MM.1S (cell line): ENCODE measurements at regions not wholly inside any gene's neighbourhood (a gene's known extent, or its start where the extent isn't known, plus 50 kb on each side); places are given as distances from the start of the nearest gene placed in this dataset.

Experiments used
- DNase-seq: peaks from one replicate; pipeline ENCODE4 v3.0.0-alpha.2; 2015
- H2AFZ ChIP-seq: fragments of 300-600 bp; sonication (generic); 2 replicates; pipeline ENCODE4 v1.6.0; 2016; ENCODE audit warnings: antibody characterized with exemption, low read length
- H3F3A ChIP-seq: fragments of 300-600 bp; sonication (generic); 2 replicates; pipeline ENCODE4 v1.6.1; 2016; ENCODE audit warnings: mild to moderate bottlenecking, antibody characterized with exemption, low read length, moderate library complexity, mixed read lengths; ENCODE audit not compliant: insufficient read depth
- H3K27ac ChIP-seq: fragments of 300-600 bp; sonication (generic); 2 replicates; pipeline ENCODE4 v1.5.1; 2016; ENCODE audit warnings: mild to moderate bottlenecking, low read length
- H3K27me3 ChIP-seq: fragments of 300-600 bp; sonication (generic); replicated peaks from 2 replicates; pipeline ENCODE4 v1.6.0; 2016; ENCODE audit warnings: low read length; ENCODE audit not compliant: insufficient read depth
- H3K36me3 ChIP-seq: fragments of 300-600 bp; sonication (generic); replicated peaks from 2 replicates; pipeline ENCODE4 v1.6.1; 2016; ENCODE audit warnings: mild to moderate bottlenecking, low read length, mixed read lengths; ENCODE audit not compliant: insufficient read depth
- H3K4me1 ChIP-seq: fragments of 300-600 bp; sonication (generic); 2 replicates; pipeline ENCODE4 v1.6.1; 2016; ENCODE audit warnings: low read length, mixed read lengths
- H3K4me2 ChIP-seq: fragments of 300-600 bp; sonication (generic); 2 replicates; pipeline ENCODE4 v1.6.0; 2016; ENCODE audit warnings: low read depth, low read length
- H3K4me3 ChIP-seq: fragments of 300-600 bp; sonication (generic); 2 replicates; pipeline ENCODE4 v1.5.1; 2016; ENCODE audit warnings: low read length, mixed read lengths
- H3K79me2 ChIP-seq: fragments of 300-600 bp; sonication (generic); 2 replicates; pipeline ENCODE4 v1.6.1; 2016; ENCODE audit warnings: mixed run types, low read length, mixed read lengths
- H3K9ac ChIP-seq: fragments of 300-600 bp; sonication (generic); 2 replicates; pipeline ENCODE4 v1.6.1; 2016; ENCODE audit warnings: low read length, mixed read lengths
- H3K9me2 ChIP-seq: fragments of 300-600 bp; sonication (generic); replicated peaks from 2 replicates; pipeline ENCODE4 v1.6.1; 2016; ENCODE audit warnings: mild to moderate bottlenecking, low read length, mixed read lengths; ENCODE audit not compliant: insufficient read depth
- H3K9me3 ChIP-seq: fragments of 300-600 bp; sonication (generic); replicated peaks from 2 replicates; pipeline ENCODE4 v1.6.1; 2016; ENCODE audit warnings: mild to moderate bottlenecking, low read length, mixed read lengths; ENCODE audit not compliant: insufficient read depth
- H4K20me1 ChIP-seq: fragments of 300-600 bp; sonication (generic); 2 replicates; pipeline ENCODE4 v1.6.1; 2016; ENCODE audit warnings: mild to moderate bottlenecking, low read length, moderate library complexity, mixed read lengths; ENCODE audit not compliant: insufficient read depth
- CTCF ChIP-seq: fragments of 300-600 bp; sonication (generic); IDR thresholded peaks from 2 replicates; pipeline ENCODE4 v1.5.1; 2016; ENCODE audit warnings: antibody characterized with exemption, low read length, mixed read lengths
- EZH2 ChIP-seq: fragments of 300-600 bp; sonication (generic); optimal IDR thresholded peaks from 2 replicates; pipeline ENCODE3; 2017; ENCODE audit warnings: low read depth, mild to moderate bottlenecking, antibody characterized with exemption, low read length, mixed read lengths
- EZH2phosphoT487 ChIP-seq: fragments of 300-600 bp; sonication (generic); IDR thresholded peaks from 2 replicates; pipeline ENCODE4 v1.6.1; 2018; ENCODE audit warnings: antibody characterized with exemption, low read length

GRCh38 chr2:216306868-216307267 lies 65.4 kb downstream of the MARCHF4 start:
- no peaks in the 10 kb centered on the region for H3K27me3 ChIP-seq
- no peaks in the 10 kb centered on the region for H3K9me3 ChIP-seq
- TF ChIP-seq EZH2: no peak
- no peak for TF ChIP-seq CTCF
- TF ChIP-seq EZH2phosphoT487: no peak
- no peaks in the 10 kb centered on the region for H3K4me1 ChIP-seq
- no peaks in the 10 kb centered on the region for H3K9me2 ChIP-seq
- no peaks in the 10 kb centered on the region for H3K79me2 ChIP-seq
- no peak overlapping the region for H3K4me2 ChIP-seq
- no peaks in the 10 kb centered on the region for H4K20me1 ChIP-seq
- H3K36me3 ChIP-seq: no peaks in the 10 kb centered on the region
- no peak overlapping the region for H3K9ac ChIP-seq
- H3K4me3 ChIP-seq: no peak overlapping the region
- H3F3A ChIP-seq: no peaks in the 10 kb centered on the region
- H3K27ac ChIP-seq: no peak overlapping the region
- no peak overlapping the region for H2AFZ ChIP-seq
- DNase-seq: no peak

GRCh38 chr2:216305574-216305973 lies 66.7 kb downstream of the MARCHF4 start:
- TF ChIP-seq CTCF (no peak), EZH2 (no peak), EZH2phosphoT487 (no peak)
- H3K4me3 ChIP-seq: no peak overlapping the region

GRCh38 chr2:216302981-216303676 lies 69.2 kb downstream of the MARCHF4 start:
- Histone ChIP-seq H3K27me3 (no peaks in the 10 kb centered on the region), H3K9me3 (no peaks in the 10 kb centered on the region), H3K4me3 (no peak overlapping the region), H3F3A (no peaks in the 10 kb centered on the region), H3K4me1 (no peaks in the 10 kb centered on the region), H3K79me2 (no peaks in the 10 kb centered on the region), H4K20me1 (no peaks in the 10 kb centered on the region), H3K36me3 (no peaks in the 10 kb centered on the region), H2AFZ (no peak overlapping the region), H3K4me2 (no peak overlapping the region), H3K27ac (no peak overlapping the region), H3K9ac (no peak overlapping the region), H3K9me2 (no peaks in the 10 kb centered on the region)
- TF ChIP-seq EZH2 (no peak), EZH2phosphoT487 (no peak), CTCF (no peak)
- no peak for DNase-seq

More at GRCh38 chr2:216305574-216305973, 66.7 kb downstream of the MARCHF4 start:
- H3K4me1 ChIP-seq: no peaks in the 10 kb centered on the region
- H4K20me1 ChIP-seq: no peaks in the 10 kb centered on the region
- H3K27ac ChIP-seq: no peak overlapping the region
- no peak for DNase-seq
- no peaks in the 10 kb centered on the region for H3K9me3 ChIP-seq
- no peaks in the 10 kb centered on the region for H3F3A ChIP-seq
- H3K4me2 ChIP-seq: no peak overlapping the region
- H3K9me2 ChIP-seq: no peaks in the 10 kb centered on the region
- H3K36me3 ChIP-seq: no peaks in the 10 kb centered on the region
- H3K9ac ChIP-seq: no peak overlapping the region
- no peaks in the 10 kb centered on the region for H3K79me2 ChIP-seq
- no peak overlapping the region for H2AFZ ChIP-seq
- H3K27me3 ChIP-seq: no peaks in the 10 kb centered on the region
